Mucosa of descending colon (tissue), 3 donors: ENCODE measurements at regions not wholly inside any gene's neighbourhood (a gene's known extent, or its start where the extent isn't known, plus 50 kb on each side); places are given as distances from the start of the nearest gene placed in this dataset.

Experiments used
- ATAC-seq: fragments of 200-7000 bp; cut with Tn5 transposase; one replicate; pipeline ENCODE4 v1.9.1; 2020; ENCODE audit warnings: mild to moderate bottlenecking, moderate library complexity
- DNase-seq, 3 donors: peaks; one replicate each; pipeline ENCODE4 v3.0.0-alpha.2; 2020
- H3K36me3 ChIP-seq: fragments of 200-600 bp; one replicate; pipeline ENCODE4 v1.8.0; 2021; ENCODE audit warnings: low read depth, mild to moderate bottlenecking
- H3K4me1 ChIP-seq: fragments of 200-600 bp; one replicate; pipeline ENCODE4 v1.8.0; 2021; ENCODE audit warnings: low read depth, mild to moderate bottlenecking
- H3K4me3 ChIP-seq: fragments of 200-600 bp; one replicate; pipeline ENCODE4 v1.8.0; 2021; ENCODE audit warnings: mild to moderate bottlenecking
- H3K9me3 ChIP-seq: fragments of 200-600 bp; one replicate; pipeline ENCODE4 v1.8.0; 2021; ENCODE audit warnings: mild to moderate bottlenecking
- CTCF ChIP-seq: fragments of 200-600 bp; IDR thresholded peaks from one replicate; pipeline ENCODE4 v1.8.0; 2022; ENCODE audit warnings: antibody characterized with exemption, mild to moderate bottlenecking
- intact Hi-C, 2 donors: fragments of 100-400 bp; cut with DNase I in 1 of 2; cut with micrococcal nuclease in 1 of 2; formaldehyde crosslinking; loops; one replicate each; pipeline versions ENCODE4 v1.11.0 to v1.11.1; 2022; cut with DNase I, micrococcal nuclease
- donor health status: DM: no; HTN: no; CAD: no; lungs with moderate emphysema.
- donor health status: DM: no; HTN: no; CAD: no.
- donor health status: DM: no; HTN: yes; CAD: no.

GRCh38 chr12:44961887-44962286, 85.8 kb upstream of the NELL2 start:
- ATAC-seq: peak; percentile 72

GRCh38 chr12:44960856-44961255, 84.7 kb upstream of the NELL2 start:
- DNase-seq (no peak), ATAC-seq (no peak)
- Histone ChIP-seq H3K4me3 (no peak overlapping the region), H3K9me3 (no peaks in the 10 kb centered on the region), H3K4me1 (no peaks in the 10 kb centered on the region), H3K36me3 (no peaks in the 10 kb centered on the region)
- TF ChIP-seq CTCF: no peak
- intact Hi-C loops: no loop called here

More at GRCh38 chr12:44961887-44962286, 85.8 kb upstream of the NELL2 start:
- no peaks in the 10 kb centered on the region for H3K9me3 ChIP-seq
- TF ChIP-seq CTCF: no peak
- no peaks in the 10 kb centered on the region for H3K36me3 ChIP-seq
- intact Hi-C loops: no loop called here
- H3K4me3 ChIP-seq: no peak overlapping the region
- H3K4me1 ChIP-seq: no peaks in the 10 kb centered on the region
- DNase-seq: peak in 1 of 3 donors; percentile 35

- Histone ChIP-seq H3K4me3 (no peak overlapping the region), H3K9me3 (no peaks in the 10 kb centered on the region), H3K36me3 (no peaks in the 10 kb centered on the region), H3K4me1 (no peaks in the 10 kb centered on the region)
- no peak for DNase-seq
- no peak for ATAC-seq
- no peak for TF ChIP-seq CTCF
- intact Hi-C loops: no loop called here
Measured at GRCh38 chr12:44960423-44960822, 84.3 kb upstream of the NELL2 start.

- ATAC-seq: no peak
- H3K36me3 ChIP-seq: no peaks in the 10 kb centered on the region
Measured at GRCh38 chr12:44947163-44947562, 71.0 kb upstream of the NELL2 start.

GRCh38 chr12:44942714-44943113, 66.6 kb upstream of the NELL2 start:
- no peaks in the 10 kb centered on the region for H3K4me1 ChIP-seq
- intact Hi-C loops: no loop called here
- ATAC-seq: no peak
- no peak overlapping the region for H3K4me3 ChIP-seq
- DNase-seq: no peak
- no peaks in the 10 kb centered on the region for H3K9me3 ChIP-seq
- TF ChIP-seq CTCF: no peak
- H3K36me3 ChIP-seq: no peaks in the 10 kb centered on the region

More at GRCh38 chr12:44947163-44947562, 71.0 kb upstream of the NELL2 start:
- H3K4me1 ChIP-seq: no peaks in the 10 kb centered on the region
- H3K4me3 ChIP-seq: no peak overlapping the region
- intact Hi-C loops: no loop called here
- DNase-seq: no peak
- TF ChIP-seq CTCF: no peak
- no peaks in the 10 kb centered on the region for H3K9me3 ChIP-seq

- TF ChIP-seq CTCF: no peak
- ATAC-seq: peak; percentile 32
- no peak for DNase-seq
- H3K4me3 ChIP-seq: no peak overlapping the region
- no peaks in the 10 kb centered on the region for H3K36me3 ChIP-seq
- intact Hi-C loops: loop anchor here in 1 of 2 donors (2.0 kb wide), 1 partner anchor 118 kb away; no protein-coding TSS in a partner anchor
- no peaks in the 10 kb centered on the region for H3K4me1 ChIP-seq
- no peaks in the 10 kb centered on the region for H3K9me3 ChIP-seq
Measured at GRCh38 chr12:44930972-44931600, 55.0 kb upstream of the NELL2 start.
